Liver (tissue), 8 donors: ENCODE measurements at regions not wholly inside any gene's neighbourhood (a gene's known extent, or its start where the extent isn't known, plus 50 kb on each side); places are given as distances from the start of the nearest gene placed in this dataset.

Experiments used
- DNase-seq: peaks from one replicate; pipeline ENCODE4 v3.0.0-alpha.2; 2017; ENCODE audit warnings: low spot score
- H3K27ac ChIP-seq, 2 donors: one replicate each; pipeline ENCODE4 v1.7.0; 2013; ENCODE audit warnings: inconsistent platforms in 2 of 2, low read length in 2 of 2, control low read depth in 1 of 2, low read depth in 1 of 2, mild to moderate bottlenecking in 1 of 2
- H3K27me3 ChIP-seq, 4 donors: one replicate each; pipeline versions ENCODE4 v1.6.1 to v1.7.0; 2013; ENCODE audit warnings: low read length in 3 of 4, inconsistent platforms in 1 of 4, mild to moderate bottlenecking in 1 of 4, moderate library complexity in 1 of 4; ENCODE audit not compliant: control insufficient read depth in 4 of 4, insufficient read depth in 4 of 4
- H3K36me3 ChIP-seq, 4 donors: one replicate each; pipeline versions ENCODE4 v1.6.1 to v1.7.0; 2013; ENCODE audit warnings: low read length in 3 of 4, mild to moderate bottlenecking in 3 of 4, low read depth in 1 of 4, moderate library complexity in 1 of 4; ENCODE audit not compliant: control insufficient read depth in 4 of 4, insufficient read depth in 3 of 4
- H3K4me1 ChIP-seq, 4 donors: one replicate each; pipeline versions ENCODE4 v1.6.1 to v1.7.0; 2013; ENCODE audit warnings: low read length in 3 of 4, mild to moderate bottlenecking in 3 of 4, moderate library complexity in 1 of 4; ENCODE audit not compliant: control insufficient read depth in 4 of 4, insufficient read depth in 4 of 4
- H3K4me3 ChIP-seq, 3 donors: one replicate each; pipeline versions ENCODE4 v1.6.1 to v1.7.0; 2013; ENCODE audit warnings: low read length in 3 of 3, control low read depth in 1 of 3, low read depth in 1 of 3, mild to moderate bottlenecking in 1 of 3
- H3K9ac ChIP-seq, 2 donors: one replicate each; pipeline ENCODE4 v1.7.0; 2013; ENCODE audit warnings: low read length in 2 of 2, mild to moderate bottlenecking in 2 of 2, moderate library complexity in 2 of 2, control low read depth in 1 of 2, low read depth in 1 of 2
- H3K9me3 ChIP-seq, 4 donors: one replicate each; pipeline versions ENCODE4 v1.6.1 to v1.7.0; 2013; ENCODE audit warnings: low read length in 3 of 4; ENCODE audit not compliant: control insufficient read depth in 4 of 4
- EGR1 ChIP-seq, 2 donors: IDR thresholded peaks; 2 replicates each; pipeline ENCODE4 v1.6.1; 2016 to 2018; ENCODE audit warnings: antibody characterized with exemption in 2 of 2, low read depth in 2 of 2
- FOXA1 ChIP-seq: IDR thresholded peaks from 2 replicates; pipeline ENCODE4 v1.6.1; 2016; ENCODE audit warnings: antibody characterized with exemption
- FOXA2 ChIP-seq: IDR thresholded peaks from 2 replicates; pipeline ENCODE4 v1.6.1; 2016; ENCODE audit warnings: antibody characterized with exemption
- GABPA ChIP-seq, 2 donors: IDR thresholded peaks in 1 of 2; conservative IDR thresholded peaks in 1 of 2; 2 replicates each; pipeline ENCODE4 v1.6.1; 2016; ENCODE audit warnings: antibody characterized with exemption in 2 of 2, mild to moderate bottlenecking in 1 of 2, moderate library complexity in 1 of 2
- HNF4A ChIP-seq, 2 donors: conservative IDR thresholded peaks; 2 replicates each; pipeline ENCODE4 v1.6.1; 2016; ENCODE audit warnings: antibody characterized with exemption in 2 of 2, mild to moderate bottlenecking in 2 of 2
- HNF4G ChIP-seq: IDR thresholded peaks from 2 replicates; pipeline ENCODE4 v1.6.1; 2016; ENCODE audit warnings: antibody characterized with exemption
- JUND ChIP-seq, 2 donors: IDR thresholded peaks; 2 replicates each; pipeline ENCODE4 v1.6.1; 2016; ENCODE audit warnings: antibody characterized with exemption in 2 of 2
- NR2F2 ChIP-seq: IDR thresholded peaks from 2 replicates; pipeline ENCODE4 v1.6.1; 2016; ENCODE audit warnings: antibody characterized with exemption
- RAD21 ChIP-seq, 2 donors: IDR thresholded peaks; 2 replicates each; pipeline ENCODE4 v1.6.1; 2016; ENCODE audit warnings: antibody characterized with exemption in 2 of 2, mild to moderate bottlenecking in 2 of 2
- RXRA ChIP-seq, 2 donors: IDR thresholded peaks; 2 replicates each; pipeline ENCODE4 v1.6.1; 2017 to 2018; ENCODE audit warnings: antibody characterized with exemption in 2 of 2, mild to moderate bottlenecking in 1 of 2
- SP1 ChIP-seq: IDR thresholded peaks from 2 replicates; pipeline ENCODE4 v1.6.1; 2018; ENCODE audit warnings: antibody characterized with exemption, mild to moderate bottlenecking
- TAF1 ChIP-seq: conservative IDR thresholded peaks from 2 replicates; pipeline ENCODE4 v1.6.1; 2016; ENCODE audit warnings: antibody characterized with exemption, mild to moderate bottlenecking
- YY1 ChIP-seq: IDR thresholded peaks from 2 replicates; pipeline ENCODE4 v1.6.1; 2016; ENCODE audit warnings: antibody characterized with exemption, mild to moderate bottlenecking
- WGBS: extraction: QIAGEN DNeasy Blood & Tissue Kit; methylation state at CpG from one replicate; pipeline ENCODE4 v1.1.7; 2013; 5-methylcytosine and 5-hydroxymethylcytosine counted together
- TF ChIP-seq, protein P1 (sequence below): fragments of 150-350 bp; IDR thresholded peaks from 2 replicates; pipeline ENCODE4 v1.5.1; 2017; ENCODE audit warnings: improper control_type of control experiment, low read depth, low read length; ENCODE audit not compliant: missing input control
- TF ChIP-seq, protein P2 (sequence below): IDR thresholded peaks from 2 replicates; pipeline ENCODE4 v1.6.1; 2016; ENCODE audit warnings: antibody characterized with exemption, mild to moderate bottlenecking
- TF ChIP-seq, protein P3 (sequence below): IDR thresholded peaks from 2 replicates; pipeline ENCODE4 v1.6.1; 2016; ENCODE audit warnings: antibody characterized with exemption
- TF ChIP-seq, protein P4 (sequence below): IDR thresholded peaks from 2 replicates; pipeline ENCODE4 v1.6.1; 2016; ENCODE audit warnings: antibody characterized with exemption
- TF ChIP-seq, protein P5 (sequence below): IDR thresholded peaks from 2 replicates; pipeline ENCODE4 v1.6.1; 2016; ENCODE audit warnings: antibody characterized with exemption
- donor health status: healthy.
- donor health status: healthy.
- donor health status: healthy.
- donor health status: healthy.
- donor health status: healthy.

DNA sequence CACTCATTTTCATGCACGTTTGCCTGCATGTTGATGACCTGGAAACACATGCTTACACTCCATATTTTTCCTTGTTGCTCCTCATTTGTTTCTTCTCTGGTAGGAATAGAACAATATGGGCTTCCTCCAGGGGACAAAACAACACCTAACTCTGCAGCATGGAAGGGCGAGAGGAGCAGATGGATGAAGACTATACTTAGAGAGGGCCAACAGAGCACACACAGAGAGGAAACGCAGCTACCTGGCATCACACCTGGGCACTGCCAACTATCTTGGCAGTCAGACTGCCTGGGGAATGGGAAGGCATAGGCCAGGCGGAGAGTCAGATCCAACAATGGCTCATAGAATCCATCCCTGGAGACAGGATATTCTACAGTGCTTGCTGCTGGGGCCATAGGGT is 290.9 kb downstream of the CD83 start:
- no peaks in the 10 kb centered on the region for H3K36me3 ChIP-seq
- TF ChIP-seq TAF1 (no peak), RAD21 (IDR thresholded peaks at IDR 0.05) (no peak), NR2F2 (no peak)
- TF ChIP-seq, protein P1, sequence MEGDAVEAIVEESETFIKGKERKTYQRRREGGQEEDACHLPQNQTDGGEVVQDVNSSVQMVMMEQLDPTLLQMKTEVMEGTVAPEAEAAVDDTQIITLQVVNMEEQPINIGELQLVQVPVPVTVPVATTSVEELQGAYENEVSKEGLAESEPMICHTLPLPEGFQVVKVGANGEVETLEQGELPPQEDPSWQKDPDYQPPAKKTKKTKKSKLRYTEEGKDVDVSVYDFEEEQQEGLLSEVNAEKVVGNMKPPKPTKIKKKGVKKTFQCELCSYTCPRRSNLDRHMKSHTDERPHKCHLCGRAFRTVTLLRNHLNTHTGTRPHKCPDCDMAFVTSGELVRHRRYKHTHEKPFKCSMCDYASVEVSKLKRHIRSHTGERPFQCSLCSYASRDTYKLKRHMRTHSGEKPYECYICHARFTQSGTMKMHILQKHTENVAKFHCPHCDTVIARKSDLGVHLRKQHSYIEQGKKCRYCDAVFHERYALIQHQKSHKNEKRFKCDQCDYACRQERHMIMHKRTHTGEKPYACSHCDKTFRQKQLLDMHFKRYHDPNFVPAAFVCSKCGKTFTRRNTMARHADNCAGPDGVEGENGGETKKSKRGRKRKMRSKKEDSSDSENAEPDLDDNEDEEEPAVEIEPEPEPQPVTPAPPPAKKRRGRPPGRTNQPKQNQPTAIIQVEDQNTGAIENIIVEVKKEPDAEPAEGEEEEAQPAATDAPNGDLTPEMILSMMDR = no peak
- TF ChIP-seq, protein P2, sequence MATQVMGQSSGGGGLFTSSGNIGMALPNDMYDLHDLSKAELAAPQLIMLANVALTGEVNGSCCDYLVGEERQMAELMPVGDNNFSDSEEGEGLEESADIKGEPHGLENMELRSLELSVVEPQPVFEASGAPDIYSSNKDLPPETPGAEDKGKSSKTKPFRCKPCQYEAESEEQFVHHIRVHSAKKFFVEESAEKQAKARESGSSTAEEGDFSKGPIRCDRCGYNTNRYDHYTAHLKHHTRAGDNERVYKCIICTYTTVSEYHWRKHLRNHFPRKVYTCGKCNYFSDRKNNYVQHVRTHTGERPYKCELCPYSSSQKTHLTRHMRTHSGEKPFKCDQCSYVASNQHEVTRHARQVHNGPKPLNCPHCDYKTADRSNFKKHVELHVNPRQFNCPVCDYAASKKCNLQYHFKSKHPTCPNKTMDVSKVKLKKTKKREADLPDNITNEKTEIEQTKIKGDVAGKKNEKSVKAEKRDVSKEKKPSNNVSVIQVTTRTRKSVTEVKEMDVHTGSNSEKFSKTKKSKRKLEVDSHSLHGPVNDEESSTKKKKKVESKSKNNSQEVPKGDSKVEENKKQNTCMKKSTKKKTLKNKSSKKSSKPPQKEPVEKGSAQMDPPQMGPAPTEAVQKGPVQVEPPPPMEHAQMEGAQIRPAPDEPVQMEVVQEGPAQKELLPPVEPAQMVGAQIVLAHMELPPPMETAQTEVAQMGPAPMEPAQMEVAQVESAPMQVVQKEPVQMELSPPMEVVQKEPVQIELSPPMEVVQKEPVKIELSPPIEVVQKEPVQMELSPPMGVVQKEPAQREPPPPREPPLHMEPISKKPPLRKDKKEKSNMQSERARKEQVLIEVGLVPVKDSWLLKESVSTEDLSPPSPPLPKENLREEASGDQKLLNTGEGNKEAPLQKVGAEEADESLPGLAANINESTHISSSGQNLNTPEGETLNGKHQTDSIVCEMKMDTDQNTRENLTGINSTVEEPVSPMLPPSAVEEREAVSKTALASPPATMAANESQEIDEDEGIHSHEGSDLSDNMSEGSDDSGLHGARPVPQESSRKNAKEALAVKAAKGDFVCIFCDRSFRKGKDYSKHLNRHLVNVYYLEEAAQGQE = no peak
- WGBS = 89% methylated on average over 4 of the region's 4 CpGs
- H3K27me3 ChIP-seq = no peaks in the 10 kb centered on the region
- H3K9ac ChIP-seq = no peak overlapping the region
- H3K4me3 ChIP-seq = no peak overlapping the region
- H3K27ac ChIP-seq = no peak overlapping the region
- no peaks in the 10 kb centered on the region for H3K9me3 ChIP-seq
- DNase-seq = no peak
- no peaks in the 10 kb centered on the region for H3K4me1 ChIP-seq

DNA sequence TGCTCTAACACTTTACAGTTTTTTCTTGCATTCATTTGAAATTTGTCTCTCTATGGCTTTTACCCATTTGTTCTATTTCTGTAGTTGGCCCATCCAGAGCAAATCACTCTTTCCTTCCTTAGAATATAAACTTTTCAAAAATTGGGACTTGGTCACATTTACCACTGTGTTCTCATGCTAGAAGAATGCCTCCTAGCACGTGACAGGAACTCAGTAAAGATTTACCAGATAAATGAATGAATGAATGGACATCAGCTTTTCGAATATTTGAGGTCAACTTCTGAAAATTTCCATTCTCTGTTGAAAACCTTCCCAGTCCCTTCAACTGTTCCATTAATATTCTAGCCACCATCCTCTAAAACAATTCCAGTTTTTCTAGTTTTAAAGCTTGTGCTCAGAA is 294.5 kb downstream of the CD83 start:
- DNase-seq = no peak
- no peaks in the 10 kb centered on the region for H3K9me3 ChIP-seq
- no peak overlapping the region for H3K4me3 ChIP-seq
- TF ChIP-seq JUND (IDR thresholded peaks at IDR 0.05) = no peak
- no peak for TF ChIP-seq RXRA (IDR thresholded peaks at IDR 0.05)
- no peak for TF ChIP-seq SP1
- TF ChIP-seq, protein P3, sequence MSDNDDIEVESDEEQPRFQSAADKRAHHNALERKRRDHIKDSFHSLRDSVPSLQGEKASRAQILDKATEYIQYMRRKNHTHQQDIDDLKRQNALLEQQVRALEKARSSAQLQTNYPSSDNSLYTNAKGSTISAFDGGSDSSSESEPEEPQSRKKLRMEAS = no peak
- no peak for TF ChIP-seq FOXA2
- TF ChIP-seq, protein P4, sequence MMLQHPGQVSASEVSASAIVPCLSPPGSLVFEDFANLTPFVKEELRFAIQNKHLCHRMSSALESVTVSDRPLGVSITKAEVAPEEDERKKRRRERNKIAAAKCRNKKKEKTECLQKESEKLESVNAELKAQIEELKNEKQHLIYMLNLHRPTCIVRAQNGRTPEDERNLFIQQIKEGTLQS = no peak
- TF ChIP-seq YY1 = no peak
- TF ChIP-seq HNF4G = no peak
- TF ChIP-seq RAD21 (IDR thresholded peaks at IDR 0.05) = no peak
- no peak for TF ChIP-seq TAF1
- TF ChIP-seq FOXA1 = no peak
- no peak for TF ChIP-seq NR2F2
- TF ChIP-seq, protein P2 = no peak
- TF ChIP-seq HNF4A (conservative IDR thresholded peaks at IDR 0.05) = no peak
- TF ChIP-seq EGR1 (IDR thresholded peaks at IDR 0.05; ENCODE audit: low read depth in 2 of 2) = no peak
- no peak for TF ChIP-seq GABPA (IDR thresholded peaks at IDR 0.05 in 1 of 2, conservative IDR thresholded peaks at IDR 0.05 in 1 of 2)
- TF ChIP-seq, protein P1 = no peak
- TF ChIP-seq, protein P5, sequence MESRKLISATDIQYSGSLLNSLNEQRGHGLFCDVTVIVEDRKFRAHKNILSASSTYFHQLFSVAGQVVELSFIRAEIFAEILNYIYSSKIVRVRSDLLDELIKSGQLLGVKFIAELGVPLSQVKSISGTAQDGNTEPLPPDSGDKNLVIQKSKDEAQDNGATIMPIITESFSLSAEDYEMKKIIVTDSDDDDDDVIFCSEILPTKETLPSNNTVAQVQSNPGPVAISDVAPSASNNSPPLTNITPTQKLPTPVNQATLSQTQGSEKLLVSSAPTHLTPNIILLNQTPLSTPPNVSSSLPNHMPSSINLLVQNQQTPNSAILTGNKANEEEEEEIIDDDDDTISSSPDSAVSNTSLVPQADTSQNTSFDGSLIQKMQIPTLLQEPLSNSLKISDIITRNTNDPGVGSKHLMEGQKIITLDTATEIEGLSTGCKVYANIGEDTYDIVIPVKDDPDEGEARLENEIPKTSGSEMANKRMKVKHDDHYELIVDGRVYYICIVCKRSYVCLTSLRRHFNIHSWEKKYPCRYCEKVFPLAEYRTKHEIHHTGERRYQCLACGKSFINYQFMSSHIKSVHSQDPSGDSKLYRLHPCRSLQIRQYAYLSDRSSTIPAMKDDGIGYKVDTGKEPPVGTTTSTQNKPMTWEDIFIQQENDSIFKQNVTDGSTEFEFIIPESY = no peak
- H3K27ac ChIP-seq = no peak overlapping the region
- no peak overlapping the region for H3K9ac ChIP-seq
- no peaks in the 10 kb centered on the region for H3K27me3 ChIP-seq
- no peaks in the 10 kb centered on the region for H3K36me3 ChIP-seq
- WGBS = 89% methylated on average over 2 of the region's 2 CpGs
- H3K4me1 ChIP-seq = no peaks in the 10 kb centered on the region
